Activated T-helper 9 cell treated with anti-CD3 and anti-CD28 coated beads, Interleukin-2, amount 50 U/mL, for 16 hours (primary cell): ENCODE measurements at regions not wholly inside any gene's neighbourhood (a gene's known extent, or its start where the extent isn't known, plus 50 kb on each side); places are given as distances from the start of the nearest gene placed in this dataset.
"Not testable (repeated sequence)": the region's sequence is repeated elsewhere in the genome, so short reads cannot be mapped to it uniquely, and the experiment has no call there.

Experiments used
- DNase-seq: peaks from one replicate; pipeline ENCODE4 v3.0.0-alpha.2; 2020; ENCODE audit warnings: low read depth

GRCh38 chr4:3926969-3927755 is 161.0 kb downstream of the ADRA2C start:
- not testable (repeated sequence) for DNase-seq

- DNase-seq: not testable (repeated sequence)
Observed at GRCh38 chr4:3929431-3929830, 163.2 kb downstream of the ADRA2C start.

GRCh38 chr4:3932734-3933133 is 166.5 kb downstream of the ADRA2C start:
- DNase-seq: not testable (repeated sequence)

- not testable (repeated sequence) for DNase-seq
Observed at GRCh38 chr4:3935406-3935805, 169.2 kb downstream of the ADRA2C start.

GRCh38 chr4:3936184-3936583 is 170.0 kb downstream of the ADRA2C start:
- DNase-seq: no peak

- not testable (repeated sequence) for DNase-seq
Observed at GRCh38 chr4:3937849-3938562, 171.8 kb downstream of the ADRA2C start.

GRCh38 chr4:3938676-3939075 is 172.5 kb downstream of the ADRA2C start:
- not testable (repeated sequence) for DNase-seq

GRCh38 chr4:3939954-3940591 is 173.9 kb downstream of the ADRA2C start:
- DNase-seq: not testable (repeated sequence)

GRCh38 chr4:3941735-3942522 is 175.7 kb downstream of the ADRA2C start:
- DNase-seq: not testable (repeated sequence)

GRCh38 chr4:3942569-3942971 is 176.4 kb downstream of the ADRA2C start:
- DNase-seq: peak; percentile 36

- not testable (repeated sequence) for DNase-seq
Observed at GRCh38 chr4:3943051-3943450, 176.9 kb downstream of the ADRA2C start.

GRCh38 chr4:3945511-3946290 is 179.5 kb downstream of the ADRA2C start:
- DNase-seq: no peak

- not testable (repeated sequence) for DNase-seq
Observed at GRCh38 chr4:3946553-3946952, 180.4 kb downstream of the ADRA2C start.

GRCh38 chr4:3947761-3948160 is 181.6 kb downstream of the ADRA2C start:
- not testable (repeated sequence) for DNase-seq

- not testable (repeated sequence) for DNase-seq
Observed at GRCh38 chr4:3948210-3948609, 182.0 kb downstream of the ADRA2C start.

GRCh38 chr4:3949916-3950315 is 183.7 kb downstream of the ADRA2C start:
- DNase-seq: not testable (repeated sequence)

GRCh38 chr4:3952443-3953139 is 186.4 kb downstream of the ADRA2C start:
- DNase-seq: not testable (repeated sequence)

- not testable (repeated sequence) for DNase-seq
Observed at GRCh38 chr4:3953140-3953489, 186.9 kb downstream of the ADRA2C start.

GRCh38 chr4:3954540-3955320 is 188.5 kb downstream of the ADRA2C start:
- peak; percentile 61 for DNase-seq
